ENCODE measurements at regions not wholly inside any gene's neighbourhood (a gene's known extent, or its start where the extent isn't known, plus 50 kb on each side); places are given as distances from the start of the nearest gene placed in this dataset.

DNA sequence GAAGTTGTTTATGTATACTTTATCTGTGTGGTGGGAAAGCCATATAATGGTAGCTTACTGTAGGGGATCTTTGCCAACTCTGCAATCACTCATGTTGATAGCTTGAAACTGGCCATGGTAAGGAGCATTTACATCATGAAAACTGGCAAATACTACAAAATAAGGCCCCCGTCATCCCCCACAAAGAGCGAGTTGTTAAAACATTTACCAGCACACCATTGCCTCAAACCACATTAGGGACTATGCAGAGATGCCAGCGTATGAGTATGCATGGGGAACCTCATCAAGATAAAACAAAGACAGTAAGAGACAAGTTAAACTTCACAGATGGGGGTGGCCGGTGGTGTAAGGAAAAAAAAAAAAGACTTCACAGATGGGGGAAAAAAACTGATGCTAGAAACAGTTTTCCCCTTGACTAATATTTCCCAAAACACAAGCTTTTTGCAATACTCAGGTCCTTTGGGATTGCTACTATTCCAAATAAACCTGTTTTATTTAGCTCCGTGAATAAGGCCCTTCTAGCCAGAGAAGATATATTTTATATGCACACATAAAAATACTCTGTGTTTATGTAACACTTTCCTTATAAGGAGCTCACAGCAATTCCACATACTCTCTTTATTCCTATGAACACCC is 70.6 kb upstream of the SERP2 start:
- intact Hi-C loops (cut with micrococcal nuclease; ENCODE audit: unreplicated experiment) = no loop called here
- Histone ChIP-seq H2AFZ (ENCODE audit: low read length) (no peak overlapping the region), H3K79me2 (ENCODE audit: insufficient read depth, low read depth, low read length) (no peaks in the 10 kb centered on the region), H3K27ac (ENCODE audit: low read depth, low read length, poor library complexity, severe bottlenecking) (no peak overlapping the region), H3K9me3 (ENCODE audit: low read length) (no peaks in the 10 kb centered on the region), H3K4me2 (ENCODE audit: low read length) (no peak overlapping the region), H3K36me3 (ENCODE audit: insufficient read depth, low read length) (no peaks in the 10 kb centered on the region), H3K4me1 (ENCODE audit: insufficient read depth, low read length, poor library complexity, severe bottlenecking) (peaks cover 7% of the 10 kb centered on the region), H4K20me1 (ENCODE audit: insufficient read depth, low read length) (no peaks in the 10 kb centered on the region), H3K9me2 (ENCODE audit: insufficient read depth, low read length) (no peaks in the 10 kb centered on the region), H3K4me3 (ENCODE audit: low read depth, low read length, poor library complexity, severe bottlenecking) (no peak overlapping the region)
- DNase-seq (ENCODE audit: low spot score) = no peak
- BruUV-seq (replicated peaks) = no TSS peak
- POLR2A ChIA-PET = interaction anchor here (0.7 to 1.4 kb wide), 4 partner anchors 50 to 1194 kb away, joined by 3 to 8 read pairs (median 3); no protein-coding TSS in a partner anchor
- TF ChIP-seq CTCF (conservative IDR thresholded peaks at IDR 0.05; ENCODE audit: low read length) = no peak
- TF ChIP-seq EZH2phosphoT487 (IDR thresholded peaks at IDR 0.05; ENCODE audit: borderline replicate concordance, low read depth, low read length) = no peak
- CTCF ChIA-PET (ENCODE audit: unreplicated experiment) = no interaction called here

DNA sequence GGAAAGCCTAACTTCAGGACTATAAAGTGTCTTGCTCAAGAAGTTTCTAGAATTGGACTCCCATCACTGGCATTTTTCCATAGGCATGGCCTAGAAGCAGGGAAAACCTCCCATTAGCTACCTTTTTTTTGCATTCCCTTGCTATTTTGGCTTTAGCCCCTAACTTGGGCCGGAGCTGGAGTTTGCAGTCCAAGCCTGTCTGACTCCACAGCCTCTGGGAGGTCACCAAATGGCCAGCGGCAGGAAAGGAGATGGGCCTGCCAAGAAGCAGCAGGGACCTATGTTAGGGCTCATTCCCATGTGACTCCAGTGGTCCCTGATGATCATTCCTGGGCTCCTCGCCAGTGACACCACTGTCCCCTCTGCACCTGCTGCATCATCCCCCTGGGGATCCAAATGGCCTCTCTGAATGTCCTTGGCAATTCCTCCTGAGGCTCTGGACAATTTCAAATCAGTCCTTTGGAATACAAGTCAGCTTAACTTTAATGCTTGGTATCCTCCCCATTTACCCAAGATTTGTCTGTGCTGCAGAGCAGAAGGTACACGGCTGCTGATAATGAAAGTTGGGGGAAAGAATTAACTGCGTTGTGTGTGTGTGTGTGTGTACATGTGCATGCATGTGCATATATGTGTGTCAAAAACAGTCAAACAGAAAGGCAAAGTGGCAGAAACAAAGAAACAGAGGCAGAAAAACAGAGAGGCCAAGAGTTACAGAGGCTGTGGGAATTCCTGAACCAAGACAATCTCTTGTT is 69.8 kb upstream of the SERP2 start:
- H4K20me1 ChIP-seq (ENCODE audit: insufficient read depth, low read length) = no peaks in the 10 kb centered on the region
- intact Hi-C loops (cut with micrococcal nuclease; ENCODE audit: unreplicated experiment) = no loop called here
- H3K79me2 ChIP-seq (ENCODE audit: insufficient read depth, low read depth, low read length) = no peaks in the 10 kb centered on the region
- no peak for DNase-seq (ENCODE audit: low spot score)
- H3K36me3 ChIP-seq (ENCODE audit: insufficient read depth, low read length) = no peaks in the 10 kb centered on the region
- no peak overlapping the region for H3K4me2 ChIP-seq (ENCODE audit: low read length)
- peaks cover 7% of the 10 kb centered on the region for H3K4me1 ChIP-seq (ENCODE audit: insufficient read depth, low read length, poor library complexity, severe bottlenecking)
- no peak for TF ChIP-seq CTCF (conservative IDR thresholded peaks at IDR 0.05; ENCODE audit: low read length)
- TF ChIP-seq EZH2phosphoT487 (IDR thresholded peaks at IDR 0.05; ENCODE audit: borderline replicate concordance, low read depth, low read length) = no peak
- no peak overlapping the region for H3K4me3 ChIP-seq (ENCODE audit: low read depth, low read length, poor library complexity, severe bottlenecking)
- H2AFZ ChIP-seq (ENCODE audit: low read length) = no peak overlapping the region
- H3K9me3 ChIP-seq (ENCODE audit: low read length) = no peaks in the 10 kb centered on the region
- ChIA-PET POLR2A (interaction anchor here (0.7 to 1.4 kb wide), 4 partner anchors 49 to 1195 kb away, joined by 3 to 8 read pairs (median 3); no protein-coding TSS in a partner anchor), CTCF (ENCODE audit: unreplicated experiment) (no interaction called here)
- no peak overlapping the region for H3K27ac ChIP-seq (ENCODE audit: low read depth, low read length, poor library complexity, severe bottlenecking)
- H3K9me2 ChIP-seq (ENCODE audit: insufficient read depth, low read length) = no peaks in the 10 kb centered on the region
- no TSS peak for BruUV-seq (replicated peaks)

GRCh38 chr13:44304433-44304725 is 69.2 kb upstream of the SERP2 start:
- Histone ChIP-seq H3K27ac (ENCODE audit: low read depth, low read length, poor library complexity, severe bottlenecking) (no peak overlapping the region), H3K9me2 (ENCODE audit: insufficient read depth, low read length) (no peaks in the 10 kb centered on the region), H3K4me2 (ENCODE audit: low read length) (no peak overlapping the region), H3K4me1 (ENCODE audit: insufficient read depth, low read length, poor library complexity, severe bottlenecking) (peaks cover 7% of the 10 kb centered on the region), H4K20me1 (ENCODE audit: insufficient read depth, low read length) (no peaks in the 10 kb centered on the region), H3K9me3 (ENCODE audit: low read length) (no peaks in the 10 kb centered on the region), H3K36me3 (ENCODE audit: insufficient read depth, low read length) (no peaks in the 10 kb centered on the region), H3K79me2 (ENCODE audit: insufficient read depth, low read depth, low read length) (no peaks in the 10 kb centered on the region), H2AFZ (ENCODE audit: low read length) (no peak overlapping the region), H3K4me3 (ENCODE audit: low read depth, low read length, poor library complexity, severe bottlenecking) (no peak overlapping the region)
- intact Hi-C loops (cut with micrococcal nuclease; ENCODE audit: unreplicated experiment) = no loop called here
- ChIA-PET CTCF (ENCODE audit: unreplicated experiment) (no interaction called here), POLR2A (interaction anchor here (1.1 kb wide), 1 partner anchor 13 kb away, joined by 3 read pairs; no protein-coding TSS in a partner anchor)
- BruUV-seq (replicated peaks) = no TSS peak
- TF ChIP-seq CTCF (conservative IDR thresholded peaks at IDR 0.05; ENCODE audit: low read length) (no peak), EZH2phosphoT487 (IDR thresholded peaks at IDR 0.05; ENCODE audit: borderline replicate concordance, low read depth, low read length) (no peak)
- no peak for DNase-seq (ENCODE audit: low spot score)

All from OCI-LY7 (cell line).